Fibroblast of skin of abdomen (primary cell): ENCODE measurements at regions not wholly inside any gene's neighbourhood (a gene's known extent, or its start where the extent isn't known, plus 50 kb on each side); places are given as distances from the start of the nearest gene placed in this dataset.
A peak's percentile ranks its signal among the peaks of the same experiment; 100 is the strongest.

Source experiments
- DNase-seq: peaks from one replicate; pipeline ENCODE4 v3.0.0-alpha.2; 2013

GRCh38 chr9:96183751-96184150, 118.2 kb downstream of the HSD17B3 start:
- DNase-seq, result no peak

GRCh38 chr9:96178153-96178552, 123.8 kb downstream of the HSD17B3 start:
- no peak for DNase-seq

GRCh38 chr9:96177719-96178028, 124.3 kb downstream of the HSD17B3 start:
- DNase-seq, result no peak

GRCh38 chr9:96177005-96177718, 124.8 kb downstream of the HSD17B3 start:
- DNase-seq, result no peak

- DNase-seq, result no peak
These were observed 126.2 kb downstream of the HSD17B3 start for GRCh38 chr9:96175796-96176195.

GRCh38 chr9:96175001-96175400, 127.0 kb downstream of the HSD17B3 start:
- DNase-seq, result no peak

GRCh38 chr9:96174371-96174770, 127.6 kb downstream of the HSD17B3 start:
- no peak for DNase-seq

- no peak for DNase-seq
These were observed 128.3 kb downstream of the HSD17B3 start for GRCh38 chr9:96173640-96174039.

GRCh38 chr9:96172797-96173196, 129.2 kb downstream of the HSD17B3 start:
- no peak for DNase-seq

- DNase-seq, result no peak
These were observed 130.2 kb downstream of the HSD17B3 start for GRCh38 chr9:96171728-96172127.

- no peak for DNase-seq
These were observed 132.1 kb downstream of the HSD17B3 start for GRCh38 chr9:96169901-96170300.

- DNase-seq, result peak; percentile 34
These were observed 132.5 kb downstream of the HSD17B3 start for GRCh38 chr9:96169484-96169883.

GRCh38 chr9:96168882-96169281, 133.1 kb downstream of the HSD17B3 start:
- no peak for DNase-seq

GRCh38 chr9:96167011-96167410, 135.0 kb downstream of the HSD17B3 start:
- DNase-seq, result no peak

- DNase-seq, result no peak
These were observed 137.7 kb downstream of the HSD17B3 start for GRCh38 chr9:96164268-96164683.

GRCh38 chr9:96163712-96164111, 138.3 kb downstream of the HSD17B3 start:
- no peak for DNase-seq

- no peak for DNase-seq
These were observed 138.8 kb downstream of the HSD17B3 start for GRCh38 chr9:96163161-96163560.

GRCh38 chr9:96161819-96162218, 140.2 kb downstream of the HSD17B3 start:
- no peak for DNase-seq

GRCh38 chr9:96160866-96161265, 141.1 kb downstream of the HSD17B3 start:
- DNase-seq, result no peak

- DNase-seq, result no peak
These were observed 141.8 kb downstream of the HSD17B3 start for GRCh38 chr9:96160168-96160567.

GRCh38 chr9:96159596-96159995, 142.4 kb downstream of the HSD17B3 start:
- DNase-seq, result no peak

GRCh38 chr9:96158909-96159575, 142.9 kb downstream of the HSD17B3 start:
- no peak for DNase-seq

- no peak for DNase-seq
These were observed 143.8 kb downstream of the HSD17B3 start for GRCh38 chr9:96158147-96158546.

GRCh38 chr9:96157675-96158074, 144.3 kb downstream of the HSD17B3 start:
- no peak for DNase-seq
